ENCODE measurements at regions not wholly inside any gene's neighbourhood (a gene's known extent, or its start where the extent isn't known, plus 50 kb on each side); places are given as distances from the start of the nearest gene placed in this dataset.
"Not testable (repeated sequence)": the region's sequence is repeated elsewhere in the genome, so short reads cannot be mapped to it uniquely, and the experiment has no call there.

- DNase-seq (ENCODE audit: low spot score), result no peak
Measured at GRCh38 chrY:7656596-7656995, 745.0 kb upstream of the AMELY start.

- DNase-seq (ENCODE audit: low spot score), result no peak
Measured at GRCh38 chrY:7654985-7655384, 743.4 kb upstream of the AMELY start.

- DNase-seq (ENCODE audit: low spot score), result not testable (repeated sequence)
Measured at GRCh38 chrY:7649866-7650265, 738.3 kb upstream of the AMELY start.

Data from pons (tissue), 1 donor.